Ishikawa (cell line): ENCODE measurements at regions not wholly inside any gene's neighbourhood (a gene's known extent, or its start where the extent isn't known, plus 50 kb on each side); places are given as distances from the start of the nearest gene placed in this dataset.

Experiments used
- CEBPB ChIP-seq: IDR thresholded peaks from 2 replicates; pipeline ENCODE4 v1.6.1; 2012
- EP300 ChIP-seq: IDR thresholded peaks from 2 replicates; pipeline ENCODE4 v1.6.1; 2012; ENCODE audit warnings: borderline replicate concordance
- TAF1 ChIP-seq: IDR thresholded peaks from 2 replicates; pipeline ENCODE4 v1.6.1; 2012; ENCODE audit warnings: low read depth, mild to moderate bottlenecking

- TF ChIP-seq EP300 (no peak), TAF1 (no peak), CEBPB (no peak)
Observed at GRCh38 chr7:84614821-84615501, 420.4 kb upstream of the SEMA3A start.
